GM19452 (cell line): ENCODE measurements at regions not wholly inside any gene's neighbourhood (a gene's known extent, or its start where the extent isn't known, plus 50 kb on each side); places are given as distances from the start of the nearest gene placed in this dataset.
"Not testable (repeated sequence)": the region's sequence is repeated elsewhere in the genome, so short reads cannot be mapped to it uniquely, and the experiment has no call there.

Experiments
- ATAC-seq: cut with Tn5 transposase; IDR thresholded peaks from one replicate; pipeline ENCODE4 v1.9.1; 2021; ENCODE audit not compliant: unreplicated experiment

DNA sequence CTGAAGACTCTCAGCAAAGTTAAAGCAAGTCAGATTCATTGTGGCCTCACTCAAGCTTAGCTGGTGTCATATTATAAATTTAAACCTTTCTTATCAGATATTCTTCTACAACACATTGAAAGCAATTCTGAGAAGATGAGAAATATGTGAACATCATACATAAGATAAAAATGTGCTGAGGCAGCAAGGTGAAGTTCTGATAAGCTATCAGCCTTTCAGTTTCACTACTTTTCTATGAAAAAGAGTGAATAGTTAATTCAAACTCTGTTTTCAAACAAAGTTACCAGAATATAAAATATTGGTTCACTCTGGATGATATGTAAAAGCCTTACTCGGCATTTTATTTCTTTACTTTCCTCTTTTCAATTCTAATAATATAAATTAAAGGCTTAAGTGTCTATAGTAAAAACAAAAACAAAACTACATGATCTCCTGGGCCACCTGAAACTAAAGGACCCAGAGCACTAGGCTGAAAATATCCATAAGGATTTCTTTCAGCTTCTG lies 824.4 kb downstream of the MTRR start:
- ATAC-seq = no peak

DNA sequence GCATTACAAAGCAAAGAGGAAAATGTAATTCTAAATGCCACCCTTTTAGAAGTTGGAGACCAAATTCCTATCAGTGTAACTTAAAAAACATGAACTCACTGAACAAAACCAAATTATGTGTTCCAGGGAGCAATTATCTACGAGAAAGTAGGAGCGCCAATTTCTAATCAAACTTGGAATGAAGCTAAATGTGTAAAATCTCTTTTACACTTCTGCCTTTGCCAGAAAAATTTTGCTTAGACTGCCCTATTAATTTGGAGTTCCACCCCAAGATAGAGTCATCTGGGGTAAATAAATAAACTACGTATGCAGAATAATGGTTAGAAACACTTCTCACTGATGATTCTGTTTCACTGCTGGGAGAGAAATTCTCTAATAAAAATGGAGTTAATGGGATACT lies 825.6 kb downstream of the MTRR start:
- no peak for ATAC-seq

DNA sequence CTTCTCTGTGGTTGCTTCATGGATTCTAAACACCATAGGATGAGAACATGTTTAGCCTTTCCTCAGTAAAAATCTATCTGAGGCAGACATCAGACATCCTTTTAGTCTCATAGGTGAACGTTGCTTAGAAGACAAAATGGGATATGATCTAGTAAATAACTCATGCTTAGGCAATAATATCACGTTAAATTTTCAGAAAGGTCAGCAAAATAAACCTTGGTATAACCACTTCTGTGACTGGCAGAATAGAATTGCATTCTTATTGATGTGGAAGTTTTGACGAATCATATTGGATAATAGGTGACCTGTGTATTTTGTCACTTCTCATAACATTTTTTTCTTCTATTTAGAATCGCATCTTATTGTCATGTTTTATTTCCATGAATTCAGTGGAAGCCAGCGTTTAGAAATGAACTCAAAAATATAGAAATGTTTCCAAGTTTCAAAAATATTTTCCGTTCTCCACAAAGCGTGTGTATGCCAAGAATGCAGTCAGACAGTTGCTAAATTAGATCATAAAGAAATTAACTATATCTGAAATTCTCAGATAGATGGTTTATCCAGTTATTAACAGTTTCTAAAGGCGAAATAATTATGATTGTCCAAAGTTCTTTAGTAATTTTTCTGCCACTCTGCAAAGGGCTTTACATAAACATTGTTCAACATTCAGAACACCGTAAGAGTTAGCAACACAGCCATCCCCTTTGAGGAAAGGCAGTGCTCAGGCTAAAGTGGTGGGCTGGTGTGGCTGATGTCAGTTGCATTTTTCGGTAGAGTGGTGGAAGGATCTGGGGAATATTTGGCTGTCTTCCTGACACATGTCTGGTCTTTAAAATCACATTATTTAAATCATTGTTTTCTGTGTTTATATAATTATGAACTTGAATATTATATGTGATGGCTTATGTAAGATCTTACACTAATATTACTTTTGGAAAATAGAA lies 827.2 kb downstream of the MTRR start:
- ATAC-seq = no peak

DNA sequence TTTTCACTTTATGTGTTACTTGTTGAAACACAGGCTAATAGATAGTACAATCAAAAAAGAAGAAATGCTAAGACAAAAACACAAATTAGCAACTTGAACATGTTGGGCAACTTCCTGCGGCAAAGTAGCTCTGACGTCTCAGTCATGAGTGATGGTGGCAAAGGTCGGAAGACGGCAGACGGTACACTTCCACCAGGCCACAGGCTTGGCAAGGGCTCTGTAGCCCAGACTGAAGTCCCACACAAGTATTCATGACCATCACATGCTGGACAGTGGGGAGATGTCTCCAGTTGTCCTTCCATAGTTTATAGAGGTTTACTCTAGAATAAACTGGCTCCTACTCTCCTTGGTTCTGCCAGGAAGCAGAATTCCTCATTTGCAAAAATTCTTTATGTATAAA lies 831.3 kb downstream of the MTRR start:
- no peak for ATAC-seq

DNA sequence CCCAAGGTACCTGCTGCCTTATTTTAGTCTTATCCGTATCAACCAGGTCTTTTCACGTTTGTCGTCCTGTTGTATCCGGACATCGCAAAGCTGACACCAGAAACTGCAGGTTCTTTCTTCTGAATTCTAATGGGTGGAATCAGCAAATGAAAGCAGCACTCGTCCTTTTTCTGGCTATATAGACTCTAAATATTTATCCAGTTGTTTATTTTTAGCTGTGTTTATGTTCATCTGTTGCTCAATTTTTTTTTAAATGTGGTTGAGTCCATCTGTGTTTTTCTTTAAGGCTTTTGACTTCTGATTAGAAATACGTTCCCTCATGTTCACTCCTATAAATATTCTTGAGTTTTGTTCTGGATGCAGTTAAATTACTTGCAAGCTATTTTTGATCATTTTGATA lies 831.7 kb downstream of the MTRR start:
- ATAC-seq = no peak

DNA sequence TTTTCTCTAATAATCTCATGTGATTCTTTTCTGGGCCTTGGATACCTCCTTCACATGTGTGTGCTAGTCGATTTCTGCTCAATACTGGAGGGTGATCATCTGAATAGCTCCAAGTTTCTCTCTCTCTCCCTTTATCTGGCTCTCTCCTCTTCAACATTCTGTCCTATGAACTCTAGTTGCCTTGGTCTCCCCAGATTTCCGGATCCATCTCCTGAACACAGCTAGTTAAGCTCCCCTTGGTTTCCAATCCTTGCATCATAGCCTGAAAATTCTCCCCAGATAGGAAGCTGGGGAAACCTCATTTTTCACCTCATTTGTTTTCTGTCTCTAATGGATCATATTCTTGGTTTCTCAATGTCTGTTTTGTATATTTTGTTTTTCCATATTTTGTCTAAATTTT lies 832.3 kb downstream of the MTRR start:
- no peak for ATAC-seq

DNA sequence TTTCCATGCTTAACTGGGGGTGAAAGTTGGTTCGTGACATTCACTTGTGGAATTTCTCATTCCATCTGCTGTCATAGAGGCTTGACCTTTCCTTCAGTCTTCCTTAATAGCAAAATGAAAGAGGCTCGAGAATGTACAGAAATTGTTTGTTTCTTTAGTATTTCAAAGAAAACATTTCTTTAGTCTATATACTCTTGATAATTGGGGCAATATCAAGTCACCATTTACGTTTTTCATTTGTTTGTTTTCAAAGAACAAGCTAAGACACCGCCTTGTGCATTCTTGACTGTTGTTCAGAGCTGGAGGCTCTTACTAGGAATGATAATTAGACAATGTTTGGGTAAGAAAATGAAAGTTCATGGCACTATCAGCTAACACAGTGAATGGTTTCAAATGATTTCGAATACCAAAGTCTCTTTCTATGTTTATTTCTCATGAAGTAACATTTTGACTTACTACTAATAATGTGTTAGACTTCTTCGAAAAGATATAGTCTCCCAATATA lies 835.4 kb downstream of the SEMA5A start:
- ATAC-seq = no peak

DNA sequence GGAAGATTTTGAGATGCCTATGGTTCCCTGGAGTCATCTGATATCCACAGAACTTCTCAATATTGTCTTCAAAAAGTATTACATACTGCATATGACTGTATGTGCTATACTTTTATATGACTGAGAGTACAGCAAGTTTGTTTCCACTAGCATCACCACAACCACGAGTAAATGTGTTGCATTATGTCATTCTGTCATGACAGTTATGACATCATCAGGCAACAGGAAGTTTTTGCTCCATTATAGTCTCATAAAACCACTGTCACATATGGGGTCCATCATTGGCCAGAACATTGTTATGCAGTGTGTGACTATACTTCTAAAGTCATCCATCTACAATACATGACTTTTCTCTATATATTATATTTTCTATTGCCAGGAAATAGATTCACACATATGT lies 831.7 kb downstream of the SEMA5A start:
- ATAC-seq = no peak

DNA sequence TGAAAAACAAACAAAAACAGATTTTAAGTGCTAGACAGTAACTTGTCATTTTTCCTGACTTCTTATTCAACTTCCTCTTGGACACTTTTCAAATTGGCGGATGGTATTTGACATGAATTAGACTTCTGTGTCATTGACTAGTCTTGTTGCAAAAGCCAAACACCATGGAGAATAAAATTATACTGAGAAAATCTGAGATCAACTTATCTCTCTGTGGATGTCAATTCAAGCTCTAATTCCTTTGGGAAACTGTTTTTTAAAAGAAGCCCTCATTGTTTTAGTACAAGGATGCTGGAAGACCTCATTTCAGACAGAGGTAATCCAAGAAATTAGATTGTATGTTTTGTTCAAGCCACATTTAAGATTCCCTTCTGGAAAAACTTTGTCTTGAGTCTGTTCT lies 831.0 kb downstream of the SEMA5A start:
- ATAC-seq = no peak

DNA sequence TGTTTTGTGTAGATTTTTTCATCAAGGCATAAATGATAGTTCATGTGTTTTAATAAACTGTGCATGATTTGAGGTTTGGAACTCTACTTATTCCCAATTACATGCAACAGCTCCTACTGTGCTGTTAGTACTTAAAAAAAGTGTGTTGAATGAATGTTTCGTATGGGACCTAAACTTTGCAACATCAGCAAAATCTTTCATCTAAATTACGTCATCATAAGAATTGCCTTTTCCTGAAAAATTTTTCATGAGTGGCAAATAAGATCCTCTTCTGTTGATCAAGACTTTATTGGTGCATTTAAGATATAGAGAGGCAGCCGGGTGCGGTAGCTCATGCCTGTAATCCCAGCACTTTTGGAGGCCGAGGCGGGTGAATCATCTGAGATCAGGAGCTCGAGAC lies 826.1 kb downstream of the SEMA5A start:
- no peak for ATAC-seq

DNA sequence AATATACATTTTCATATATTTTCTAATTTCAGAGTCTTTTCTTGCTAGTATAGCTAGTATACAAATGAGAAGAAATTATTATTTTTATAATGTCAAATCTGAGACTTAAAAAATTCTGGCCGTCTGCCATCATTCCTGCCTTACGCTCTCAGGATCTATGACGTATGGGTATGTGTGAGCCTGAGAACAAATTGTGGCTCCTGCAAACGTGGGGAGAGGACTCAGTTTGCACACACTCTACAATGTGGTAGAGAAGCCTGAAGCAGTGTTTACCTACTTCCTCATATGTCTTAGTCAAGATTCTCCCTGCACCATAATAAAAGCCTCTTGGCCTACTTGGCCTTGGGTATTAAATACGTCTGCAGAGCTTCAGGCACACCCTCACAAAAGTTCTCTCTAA lies 825.4 kb downstream of the SEMA5A start:
- ATAC-seq = no peak

DNA sequence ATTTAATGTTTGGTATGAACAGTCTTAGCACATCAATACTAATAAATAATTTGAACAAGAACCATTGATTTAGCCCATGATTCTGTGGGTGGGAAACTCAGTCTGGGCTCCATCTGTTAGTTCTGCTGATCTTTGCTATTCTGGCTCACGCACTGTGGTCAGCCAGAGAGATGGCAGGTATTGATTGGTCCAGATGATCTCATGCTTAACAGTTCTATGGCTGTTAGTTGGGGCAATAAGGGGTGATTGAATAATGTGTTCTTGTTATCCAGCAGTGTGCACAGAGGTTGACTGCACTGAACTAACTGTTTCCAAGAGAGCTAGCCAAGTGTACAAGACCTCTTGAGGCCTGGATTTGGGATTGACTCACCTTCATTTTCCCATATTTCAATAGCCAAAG lies 824.3 kb downstream of the SEMA5A start:
- ATAC-seq = no peak

DNA sequence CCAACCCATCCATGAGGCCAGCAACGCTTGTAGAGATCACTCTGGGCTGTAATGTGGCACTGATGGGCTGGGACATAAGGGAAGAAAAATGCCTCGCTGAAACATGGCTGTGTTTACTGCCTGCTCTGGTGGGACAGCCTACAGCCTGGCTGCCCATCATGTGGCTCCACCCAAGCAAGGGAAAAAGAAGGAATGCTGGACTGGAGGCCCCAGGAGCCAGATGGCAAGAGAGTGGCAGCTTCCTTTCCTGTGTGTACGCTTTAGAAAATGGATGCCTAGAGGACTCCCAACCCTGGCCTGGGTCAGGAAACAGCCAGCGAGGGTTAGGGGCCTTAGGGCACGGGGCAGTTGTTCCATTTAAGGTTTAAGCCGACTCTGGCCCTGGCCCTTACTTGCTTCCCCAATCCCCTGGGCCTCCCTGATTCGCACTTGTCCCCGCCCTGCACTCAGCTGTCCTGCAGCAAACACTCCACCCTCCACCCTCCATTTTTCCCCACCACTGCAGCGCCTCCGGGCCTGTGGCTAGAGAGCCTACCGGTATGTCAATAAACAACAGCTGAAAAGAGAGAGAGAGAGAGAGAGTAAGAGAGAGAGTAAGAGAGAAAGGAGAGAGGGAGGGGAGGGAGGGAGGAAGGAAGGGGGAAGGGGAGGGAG lies 819.4 kb downstream of the SEMA5A start:
- no peak for ATAC-seq

DNA sequence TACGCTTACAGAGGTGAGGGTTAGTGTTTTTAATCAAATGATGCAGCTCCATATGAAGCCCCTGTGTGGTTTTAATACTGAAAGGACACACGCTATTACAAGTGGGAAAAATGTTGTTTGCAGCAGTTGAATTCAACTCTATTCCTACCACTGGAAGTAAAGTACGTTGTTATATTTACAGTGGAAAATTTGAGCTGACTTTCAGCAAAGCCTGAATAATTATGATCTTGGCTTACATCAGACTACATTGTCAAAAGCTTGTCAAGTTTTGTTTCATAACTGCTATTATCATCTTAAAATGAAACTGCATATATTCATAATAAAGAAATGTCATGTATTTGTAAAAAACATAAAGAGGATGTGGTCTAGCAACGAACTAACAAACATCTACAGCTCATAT lies 818.5 kb downstream of the SEMA5A start:
- ATAC-seq = no peak

DNA sequence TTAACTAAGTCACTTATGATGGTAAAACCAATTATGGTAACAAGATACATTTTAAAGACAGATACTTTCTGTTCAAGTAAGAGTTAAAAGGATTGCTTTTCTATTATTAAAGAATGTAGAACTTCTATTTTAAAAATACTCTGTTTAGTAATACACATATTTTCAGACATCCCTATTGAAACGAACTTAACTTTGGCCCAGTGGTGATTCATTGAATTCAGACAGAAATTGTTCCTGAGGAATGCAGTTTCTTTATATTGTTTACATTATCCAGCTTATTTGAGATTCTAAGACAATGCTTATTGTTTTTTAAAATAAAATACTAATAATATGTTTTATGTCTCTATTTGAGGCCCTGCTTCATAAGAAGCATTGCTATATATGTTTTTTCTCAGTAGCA lies 816.4 kb downstream of the SEMA5A start:
- ATAC-seq = no peak

DNA sequence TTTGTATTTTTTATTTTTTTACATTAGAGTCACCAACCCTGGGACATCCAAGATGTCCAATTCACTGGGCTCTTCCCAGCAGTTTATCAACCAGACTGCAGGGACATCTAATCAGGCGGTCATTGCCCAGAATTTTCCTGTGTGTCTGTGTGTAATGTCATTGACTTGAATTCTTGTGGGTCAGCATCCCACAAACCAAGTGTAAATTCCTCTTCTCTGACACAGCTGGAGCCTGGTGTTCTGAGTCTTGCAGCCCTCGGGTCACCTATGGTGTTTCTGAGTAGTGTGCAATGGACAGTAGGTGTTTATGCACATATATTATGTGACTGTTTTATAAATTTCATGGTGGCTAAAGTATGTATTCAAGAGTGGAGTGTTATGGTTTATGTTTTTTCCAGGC lies 815.7 kb downstream of the SEMA5A start:
- no peak for ATAC-seq

DNA sequence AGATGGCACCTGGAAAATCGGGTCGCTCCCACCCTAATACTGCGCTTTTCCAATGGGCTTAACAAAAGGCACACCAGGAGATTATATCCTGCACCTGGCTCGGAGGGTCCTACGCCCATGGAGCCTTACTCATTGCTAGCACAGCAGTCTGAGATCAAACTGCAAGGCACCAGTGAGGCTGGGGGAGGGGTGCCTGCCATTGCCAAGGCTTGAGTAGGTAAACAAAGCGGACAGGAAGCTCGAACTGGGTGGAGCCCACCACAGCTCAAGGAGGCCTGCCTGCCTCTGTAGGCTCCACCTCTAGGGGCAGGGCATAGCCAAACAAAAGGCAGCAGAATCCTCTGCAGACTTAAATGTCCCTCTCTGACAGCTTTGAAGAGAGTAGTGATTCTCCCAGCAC lies 814.8 kb downstream of the SEMA5A start:
- not testable (repeated sequence) for ATAC-seq

DNA sequence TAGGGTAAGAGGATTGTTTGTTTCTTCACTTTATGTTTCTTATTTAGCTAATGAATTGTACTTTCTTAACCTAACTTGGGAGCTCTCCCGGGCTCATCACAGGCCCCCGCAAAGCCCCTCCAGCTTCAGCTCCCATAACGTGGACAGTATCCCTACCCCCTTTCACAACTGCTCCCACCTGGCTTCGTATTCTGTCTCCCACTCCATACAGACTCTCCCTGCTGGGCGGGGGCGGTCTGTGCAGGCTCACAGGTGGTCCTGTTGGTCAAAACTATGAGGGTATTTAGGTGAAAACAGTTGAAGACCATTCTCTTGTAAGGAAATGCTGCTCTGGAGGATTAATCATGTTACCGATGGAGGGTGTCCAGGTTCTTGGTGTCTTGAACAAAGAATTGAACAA lies 805.3 kb downstream of the SEMA5A start:
- no peak for ATAC-seq

DNA sequence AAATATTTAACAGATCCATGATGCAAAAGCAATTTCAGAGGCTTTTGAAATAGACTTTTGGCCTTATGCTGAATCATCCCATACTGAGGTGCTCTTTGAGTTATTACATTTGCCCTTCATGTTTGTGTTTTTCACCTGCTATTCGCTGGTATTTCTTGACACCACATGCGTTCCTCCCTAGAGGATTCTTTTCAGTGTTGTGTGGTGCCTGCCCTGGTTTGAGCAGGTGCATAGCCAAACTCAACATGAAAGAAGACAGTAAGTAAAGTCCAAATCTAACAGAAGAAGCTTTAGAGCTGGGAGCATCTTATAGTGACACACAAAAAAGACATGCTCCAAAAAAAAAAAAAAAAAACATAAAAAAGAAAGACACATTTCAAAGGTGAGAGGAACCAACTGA lies 796.3 kb downstream of the SEMA5A start:
- no peak for ATAC-seq

DNA sequence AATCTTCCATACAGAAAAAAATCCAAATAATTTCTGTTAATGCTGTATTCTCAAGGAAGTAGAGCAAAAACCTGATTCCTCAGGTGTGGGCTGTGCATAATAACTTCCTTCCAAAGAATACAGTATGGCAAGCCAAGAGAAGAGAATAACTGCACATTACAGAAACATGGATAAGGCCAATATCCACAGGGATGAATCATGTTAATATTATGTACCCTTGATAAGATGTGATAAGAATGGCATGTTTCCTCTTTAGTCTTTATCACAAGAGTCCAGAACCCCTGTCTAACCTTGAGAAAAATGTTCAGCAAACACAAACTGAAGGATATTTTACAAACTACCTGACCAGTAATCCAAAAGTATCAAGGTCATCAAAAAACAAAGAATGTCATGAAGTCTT lies 795.8 kb downstream of the SEMA5A start:
- no peak for ATAC-seq

DNA sequence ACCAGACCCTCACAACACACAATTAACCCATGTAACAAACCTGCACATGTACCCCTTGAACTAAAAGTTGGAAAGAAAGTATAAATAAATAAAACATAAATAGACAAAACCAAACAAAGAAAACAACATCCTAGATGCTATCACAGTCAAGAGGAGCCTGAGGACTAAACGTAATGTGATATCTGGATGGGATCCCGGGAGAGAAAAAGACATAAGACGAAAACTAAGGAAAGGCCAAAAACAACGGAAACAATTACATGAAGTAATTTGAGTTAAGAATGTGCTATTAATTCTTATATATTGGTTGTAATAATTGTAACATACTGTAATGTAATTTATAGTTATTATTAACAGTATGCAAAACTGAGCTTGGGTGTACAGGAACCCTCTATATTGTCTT lies 793.9 kb downstream of the SEMA5A start:
- no peak for ATAC-seq

DNA sequence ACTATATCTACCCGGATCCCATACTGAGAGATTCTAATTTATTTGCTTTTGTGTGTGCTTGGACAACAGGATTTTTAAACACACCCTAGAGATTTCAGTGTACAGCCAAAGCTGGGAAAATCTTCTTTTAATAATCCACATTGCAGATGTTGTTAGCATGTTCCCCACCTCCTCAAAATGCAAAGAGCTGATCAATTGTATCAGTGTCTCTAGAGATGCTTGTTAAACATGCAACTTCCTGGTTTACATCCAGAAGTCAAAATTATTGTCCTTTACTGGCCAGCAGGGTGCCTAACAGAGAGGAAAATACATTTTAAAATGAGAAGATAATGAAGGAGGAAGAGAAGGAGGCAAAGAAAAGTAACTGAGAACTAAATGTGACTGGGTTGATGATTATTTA lies 793.3 kb downstream of the SEMA5A start:
- ATAC-seq = no peak
